ENCODE measurements at regions not wholly inside any gene's neighbourhood (a gene's known extent, or its start where the extent isn't known, plus 50 kb on each side); places are given as distances from the start of the nearest gene placed in this dataset.

- TF ChIP-seq EZH2 (IDR thresholded peaks at IDR 0.05; ENCODE audit: low read depth, unreplicated experiment) (no peak), REST (IDR thresholded peaks at IDR 0.05; ENCODE audit: unreplicated experiment) (no peak)
These were observed 74.7 kb upstream of the SNTG2 start for GRCh38 chr2:875687-876615.

Measured in GM23338 (cell line).